HepG2 (cell line): ENCODE measurements at regions not wholly inside any gene's neighbourhood (a gene's known extent, or its start where the extent isn't known, plus 50 kb on each side); places are given as distances from the start of the nearest gene placed in this dataset.

Experiments
- ATAC-seq: fragments of 200-7000 bp; cut with Tn5 transposase; 3 replicates; pipeline ENCODE4 v1.9.1; 2020; ENCODE audit warnings: mild to moderate bottlenecking, moderate library complexity
- BruUV-seq: library from RNA; stranded (reverse); fragments of 400-500 nt; replicated peaks from 2 replicates; lab custom pipeline; 2021; lab: Mats Ljungman, UMichigan
- CTCF ChIA-PET: fragments of 300-600 bp; formaldehyde crosslinking; extraction: SDS; loops from one replicate; lab custom pipeline; 2021; ENCODE audit warnings: low total read pairs, inconsistent platforms, low intra/inter-chr PET ratio; lab: Yijun Ruan, JAX
- POLR2A ChIA-PET: fragments of 350-600 bp; sonication (Branson Sonifier 250); formaldehyde crosslinking; loops from one replicate; lab custom pipeline; 2020; ENCODE audit warnings: antibody characterized with exemption, inconsistent platforms; lab: Yijun Ruan, JAX
- DNase-seq: peaks from one replicate; pipeline ENCODE4 v3.0.0-alpha.2; 2015; ENCODE audit warnings: low spot score
- FAIRE-seq: peaks from 3 replicates; lab custom pipeline; 2011; peaks lifted over from hg19 to GRCh38; lab: Jason Lieb, UNC
- H2AFZ ChIP-seq: one replicate; pipeline ENCODE4 v1.6.1; 2011; ENCODE audit warnings: low read length, inconsistent platforms
- H3K27ac ChIP-seq: fragments of 300-600 bp; 3 replicates; pipeline ENCODE4 v1.8.0; 2011; ENCODE audit warnings: mixed run types, mild to moderate bottlenecking, mixed read lengths, low read length, inconsistent platforms; ENCODE audit not compliant: insufficient read depth; ENCODE audit errors: extremely low read length
- H3K27me3 ChIP-seq, 2 experiments: fragments of 200-600 bp in 1 of 2; 2 replicates in 1 of 2; 3 replicates in 1 of 2; pipeline versions ENCODE4 v1.6.0 to v1.8.0; 2011; ENCODE audit warnings: low read length in 2 of 2, mild to moderate bottlenecking in 2 of 2, moderate library complexity in 2 of 2, inconsistent platforms in 1 of 2; ENCODE audit not compliant: insufficient read depth in 2 of 2, control insufficient read depth in 1 of 2
- H3K36me3 ChIP-seq, 2 experiments: fragments of 200-600 bp in 1 of 2; replicated peaks in 1 of 2; 2 replicates in 1 of 2; 3 replicates in 1 of 2; pipeline versions ENCODE4 v1.5.1 to v1.8.0; 2011; ENCODE audit warnings: low read length in 2 of 2, inconsistent platforms in 1 of 2; ENCODE audit not compliant: insufficient read depth in 2 of 2, control insufficient read depth in 1 of 2
- H3K4me1 ChIP-seq: 2 replicates; pipeline ENCODE4 v1.5.1; 2012; ENCODE audit warnings: low read length, inconsistent platforms; ENCODE audit not compliant: insufficient read depth
- H3K4me2 ChIP-seq: 2 replicates; pipeline ENCODE4 v1.6.0; 2011; ENCODE audit warnings: low read depth, low read length, inconsistent platforms
- H3K4me3 ChIP-seq, 3 experiments: fragments of 200-600 bp in 1 of 3; sonication (generic), shearing (Covaris generic) in 1 of 3; replicated peaks in 1 of 3; 2 replicates each; pipeline ENCODE4 v1.5.1; 2011 to 2016; ENCODE audit warnings: low read length in 3 of 3, inconsistent platforms in 2 of 3, low read depth in 2 of 3, mild to moderate bottlenecking in 2 of 3, control low read depth in 1 of 3, mixed read lengths in 1 of 3; ENCODE audit not compliant: insufficient read depth in 1 of 3
- H3K79me2 ChIP-seq: one replicate; pipeline ENCODE4 v1.6.1; 2011; ENCODE audit warnings: low read length, inconsistent platforms; ENCODE audit not compliant: insufficient read depth
- H3K9ac ChIP-seq: 2 replicates; pipeline ENCODE4 v1.6.0; 2011; ENCODE audit warnings: mild to moderate bottlenecking, low read depth, low read length, inconsistent platforms; ENCODE audit not compliant: insufficient read depth
- H3K9me3 ChIP-seq: 2 replicates; pipeline ENCODE4 v1.5.1; 2012; ENCODE audit warnings: mild to moderate bottlenecking, low read length
- H4K20me1 ChIP-seq: 2 replicates; pipeline ENCODE4 v1.6.0; 2011; ENCODE audit warnings: inconsistent platforms, mild to moderate bottlenecking, low read length, moderate library complexity; ENCODE audit not compliant: insufficient read depth
- ATF7 ChIP-seq, 2 experiments: fragments of 450-650 bp in 1 of 2; sonication (generic) in 1 of 2; formaldehyde crosslinking in 1 of 2; IDR thresholded peaks; 2 replicates each; pipeline versions ENCODE4 v1.4.0 to v1.6.1; 2016 to 2020; ENCODE audit warnings: antibody characterized with exemption in 1 of 2, mild to moderate bottlenecking in 1 of 2, missing genetic modification reagents in 1 of 2
- FOXM1 ChIP-seq: sonication (generic); formaldehyde crosslinking; IDR thresholded peaks from 2 replicates; pipeline ENCODE4 v1.5.0; 2020; ENCODE audit warnings: missing genetic modification reagents
- HNF1B ChIP-seq: sonication (generic); formaldehyde crosslinking; IDR thresholded peaks from 2 replicates; pipeline ENCODE4 v1.5.1; 2020; ENCODE audit warnings: mild to moderate bottlenecking, moderate library complexity, missing genetic modification reagents
- MAFF ChIP-seq: IDR thresholded peaks from 2 replicates; pipeline ENCODE4 v1.6.1; 2011; ENCODE audit warnings: low read depth, low read length, improper control_type of control experiment
- MAFK ChIP-seq, 2 experiments: IDR thresholded peaks in 1 of 2; conservative IDR thresholded peaks in 1 of 2; 2 replicates each; pipeline ENCODE4 v1.6.1; 2011; ENCODE audit warnings: improper control_type of control experiment in 2 of 2, low read length in 2 of 2
- NBN ChIP-seq: fragments of 450-650 bp; conservative IDR thresholded peaks from 2 replicates; pipeline ENCODE4 v1.6.1; 2017
- NRL ChIP-seq: sonication (generic); formaldehyde crosslinking; IDR thresholded peaks from 2 replicates; pipeline ENCODE4 v1.5.0; 2020; ENCODE audit warnings: missing genetic modification reagents, mild to moderate bottlenecking, moderate library complexity, borderline replicate concordance
- REST ChIP-seq, 2 experiments: IDR thresholded peaks; 2 replicates each; pipeline ENCODE4 v1.6.1; 2011 to 2012; ENCODE audit warnings: low read length in 2 of 2, borderline replicate concordance in 1 of 2, low read depth in 1 of 2, mild to moderate bottlenecking in 1 of 2, moderate library complexity in 1 of 2
- SRF ChIP-seq: IDR thresholded peaks from 2 replicates; pipeline ENCODE4 v1.6.1; 2011; ENCODE audit warnings: mild to moderate bottlenecking, low read depth, low read length, moderate library complexity
- SRSF9 ChIP-seq: fragments of 200-400 bp; formaldehyde crosslinking; IDR thresholded peaks from 2 replicates; pipeline ENCODE4 v1.6.1; 2018; ENCODE audit warnings: borderline replicate concordance, mild to moderate bottlenecking, low read depth, low read length; ENCODE audit not compliant: insufficient read depth, poor library complexity, severe bottlenecking
- ZNF224 ChIP-seq: sonication (generic); formaldehyde crosslinking; IDR thresholded peaks from 2 replicates; pipeline ENCODE4 v1.5.0; 2020; ENCODE audit warnings: mild to moderate bottlenecking, missing genetic modification reagents
- ZNF343 ChIP-seq: sonication (generic); formaldehyde crosslinking; IDR thresholded peaks from 2 replicates; pipeline ENCODE4 v1.4.0; 2020; ENCODE audit warnings: mild to moderate bottlenecking, missing genetic modification reagents
- ZNF839 ChIP-seq: sonication (generic); formaldehyde crosslinking; IDR thresholded peaks from 2 replicates; pipeline ENCODE4 v1.4.0; 2020; ENCODE audit warnings: missing genetic modification reagents, mild to moderate bottlenecking, borderline replicate concordance
- WGBS: methylation state at CpG from one replicate; pipeline ENCODE4 v1.1.6; 2017; ENCODE audit warnings: low lambda C conversion rate; 5-methylcytosine and 5-hydroxymethylcytosine counted together
- in situ Hi-C: cut with HindIII; loops from 2 replicates; pipeline ENCODE4 v1.10.0; 2017; ENCODE audit warnings: low pct_unique_long_range_greater_than_20kb; ENCODE audit not compliant: extremely low pct_ligation_motif_present
- intact Hi-C: fragments of 100-400 bp; cut with micrococcal nuclease; formaldehyde crosslinking; loops from one replicate; pipeline ENCODE4 v1.10.0; 2022; ENCODE audit not compliant: unreplicated experiment

DNA sequence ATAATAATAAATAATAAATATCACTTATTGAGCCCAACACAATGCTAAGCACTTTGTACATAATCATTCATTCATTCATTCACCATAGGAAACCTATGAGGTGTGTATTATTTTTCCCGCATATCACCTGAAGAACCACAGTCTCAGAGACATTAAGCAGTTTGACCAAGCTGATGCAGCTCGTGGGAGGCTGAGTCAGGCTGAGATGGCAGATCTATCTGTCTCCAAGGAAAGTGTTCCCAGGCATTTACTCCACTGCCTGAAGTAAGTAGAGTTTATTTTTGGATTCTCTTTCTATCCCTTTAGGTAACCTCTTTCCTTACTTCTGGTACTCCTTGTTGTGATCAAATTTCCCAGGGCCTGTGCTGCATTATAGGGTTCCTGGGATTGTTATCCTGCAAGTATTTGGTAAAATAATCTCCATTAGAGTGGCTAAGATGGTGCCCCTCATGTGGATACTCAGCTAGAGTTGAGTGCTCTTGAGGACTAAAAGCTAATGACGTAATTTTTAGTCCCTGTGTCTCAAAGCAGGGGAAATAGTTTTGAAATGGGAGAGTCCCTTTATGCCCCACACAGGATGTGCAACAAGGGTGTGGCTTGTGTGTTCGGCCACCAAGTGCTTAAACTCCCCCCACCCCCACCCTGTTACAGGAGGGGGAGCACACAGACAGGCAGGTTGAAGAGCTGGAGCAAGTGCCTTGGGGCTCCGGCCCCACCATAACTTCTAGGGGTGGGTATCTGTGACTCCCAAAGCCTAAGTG lies 467.0 kb downstream of the STIM2 start:
- Histone ChIP-seq H3K36me3 (no peaks in the 10 kb centered on the region), H3K4me3 (no peak overlapping the region), H3K4me2 (no peak overlapping the region), H3K4me1 (no peaks in the 10 kb centered on the region), H2AFZ (no peak overlapping the region), H3K9me3 (no peaks in the 10 kb centered on the region), H4K20me1 (no peaks in the 10 kb centered on the region), H3K27me3 (no peaks in the 10 kb centered on the region), H3K79me2 (no peaks in the 10 kb centered on the region), H3K9ac (no peak overlapping the region), H3K27ac (no peak overlapping the region)
- CTCF ChIA-PET = no interaction called here
- DNase-seq (no peak), FAIRE-seq (no peak), ATAC-seq (no peak)
- intact Hi-C loops = no loop called here
- no TSS peak for BruUV-seq
- POLR2A ChIA-PET = no interaction called here
- in situ Hi-C loops = no loop called here
- WGBS = 26% methylated on average over 4 of the region's 5 CpGs
- no peak for TF ChIP-seq NBN
- TF ChIP-seq ZNF224 = no peak
- TF ChIP-seq ATF7 (IDR thresholded peaks at IDR 0.05) = peak; percentile 83
- no peak for TF ChIP-seq ATF7 (CRISPR knock-in tag; IDR thresholded peaks at IDR 0.05)
- TF ChIP-seq, all 625 proteins: peak for 1

DNA sequence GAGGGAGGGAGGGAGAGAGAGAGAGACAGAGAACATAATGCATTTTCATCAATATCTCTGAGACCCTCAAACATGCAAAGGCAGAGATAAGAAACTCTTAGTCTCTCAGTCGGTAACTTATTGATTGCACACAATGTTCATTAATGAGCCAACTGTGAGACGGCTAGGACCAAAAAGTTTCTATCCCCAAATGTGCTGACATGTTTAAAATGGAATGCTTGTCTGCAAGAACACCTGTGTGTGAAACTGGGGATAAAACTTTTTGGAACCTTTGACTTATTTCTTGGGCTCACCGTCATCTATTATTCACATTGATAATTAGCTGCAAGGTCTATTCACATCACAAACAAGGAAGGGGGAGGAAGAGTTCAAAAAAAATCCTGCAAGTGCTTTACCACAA lies 477.9 kb downstream of the STIM2 start:
- TF ChIP-seq ZNF839 (CRISPR knock-in tag) (no peak), HNF1B (CRISPR knock-in tag) (no peak), FOXM1 (CRISPR knock-in tag) (no peak), ZNF343 (CRISPR knock-in tag) (no peak), SRF (no peak), MAFF (peak; percentile 62), SRSF9 (no peak), MAFK (conservative IDR thresholded peaks at IDR 0.05 in 1 of 2, IDR thresholded peaks at IDR 0.05 in 1 of 2; ENCODE audit: low read length in 2 of 2) (peak; percentile 65 to 82), NRL (CRISPR knock-in tag) (no peak), REST (IDR thresholded peaks at IDR 0.05; ENCODE audit: borderline replicate concordance in 1 of 2, low read depth in 1 of 2, low read length in 2 of 2) (no peak)
- TF ChIP-seq, all 625 proteins: peak for 2
- in situ Hi-C loops = no loop called here
- H3K79me2 ChIP-seq = no peaks in the 10 kb centered on the region
- no peak overlapping the region for H3K4me3 ChIP-seq
- H3K9me3 ChIP-seq = no peaks in the 10 kb centered on the region
- H3K27ac ChIP-seq = no peak overlapping the region
- CTCF ChIA-PET = no interaction called here
- FAIRE-seq (no peak), ATAC-seq (no peak), DNase-seq (no peak)
- no peak overlapping the region for H2AFZ ChIP-seq
- POLR2A ChIA-PET = no interaction called here
- no peaks in the 10 kb centered on the region for H3K4me1 ChIP-seq
- no peak overlapping the region for H3K9ac ChIP-seq
- no TSS peak for BruUV-seq
- no peaks in the 10 kb centered on the region for H3K36me3 ChIP-seq
- no peak overlapping the region for H3K4me2 ChIP-seq
- intact Hi-C loops = no loop called here
- no peaks in the 10 kb centered on the region for H3K27me3 ChIP-seq
- 20% methylated on average over 3 of the region's 3 CpGs for WGBS
- no peaks in the 10 kb centered on the region for H4K20me1 ChIP-seq
